SK-N-SH (cell line): ENCODE measurements at regions not wholly inside any gene's neighbourhood (a gene's known extent, or its start where the extent isn't known, plus 50 kb on each side); places are given as distances from the start of the nearest gene placed in this dataset.
A peak's percentile ranks its signal among the peaks of the same experiment; 100 is the strongest.

ENCODE experiments used
- CTCF ChIA-PET: fragments of 300-600, 350-600 bp; formaldehyde crosslinking; extraction: SDS; loops from one replicate; lab custom pipeline; 2021; lab: Yijun Ruan, JAX
- POLR2A ChIA-PET: fragments of 350-600 bp; sonication (Branson Sonifier 250); formaldehyde crosslinking; extraction: SDS; loops from one replicate; lab custom pipeline; 2020; ENCODE audit warnings: antibody characterized with exemption, inconsistent platforms; lab: Yijun Ruan, JAX
- DNase-seq: peaks from one replicate; pipeline ENCODE4 v3.0.0; 2012
- H2AFZ ChIP-seq: fragments of 200-600 bp; sonication (generic); 2 replicates; pipeline ENCODE4 v1.8.1; 2016; ENCODE audit warnings: antibody characterized with exemption, mild to moderate bottlenecking, low read depth
- H3F3A ChIP-seq: fragments of 200-600 bp; sonication (generic); replicated peaks from 2 replicates; pipeline ENCODE3; 2016; ENCODE audit warnings: antibody characterized with exemption, mild to moderate bottlenecking; ENCODE audit not compliant: insufficient read depth
- H3K27ac ChIP-seq, 2 experiments: fragments of 200-500 bp in 1 of 2; fragments of 200-600 bp in 1 of 2; sonication (Bioruptor generic) in 1 of 2; sonication (generic), shearing (Covaris generic) in 1 of 2; 2 replicates each; pipeline versions ENCODE4 v1.5.1 to v1.6.1; 2014 to 2016; ENCODE audit warnings: low read depth in 2 of 2, inconsistent platforms in 1 of 2, low read length in 1 of 2, mild to moderate bottlenecking in 1 of 2, mixed read lengths in 1 of 2
- H3K27me3 ChIP-seq: fragments of 200-600 bp; sonication (generic), shearing (Covaris generic); 2 replicates; pipeline ENCODE4 v1.6.1; 2016; ENCODE audit warnings: mixed run types; ENCODE audit not compliant: insufficient read depth
- H3K36me3 ChIP-seq, 2 experiments: fragments of 200-500 bp in 1 of 2; fragments of 200-600 bp in 1 of 2; sonication (Bioruptor generic) in 1 of 2; sonication (generic) in 1 of 2; replicated peaks in 1 of 2; 2 replicates each; pipeline versions ENCODE3 to v1.5.1; 2014 to 2016; ENCODE audit warnings: low read length in 1 of 2, mild to moderate bottlenecking in 1 of 2; ENCODE audit not compliant: insufficient read depth in 2 of 2, control insufficient read depth in 1 of 2
- H3K4me1 ChIP-seq, 2 experiments: fragments of 200-500 bp in 1 of 2; fragments of 200-600 bp in 1 of 2; sonication (Bioruptor generic) in 1 of 2; sonication (generic), shearing (Covaris generic) in 1 of 2; 2 replicates each; pipeline versions ENCODE4 v1.5.1 to v1.6.1; 2014 to 2016; ENCODE audit warnings: low read depth in 1 of 2, low read length in 1 of 2, mixed run types in 1 of 2; ENCODE audit not compliant: insufficient read depth in 2 of 2, control insufficient read depth in 1 of 2
- H3K4me2 ChIP-seq: fragments of 200-600 bp; sonication (generic), shearing (Covaris generic); 2 replicates; pipeline ENCODE4 v1.6.1; 2017; ENCODE audit warnings: mixed run types
- H3K4me3 ChIP-seq, 2 experiments: fragments of 200-500 bp in 1 of 2; fragments of 200-600 bp in 1 of 2; sonication (Bioruptor generic) in 1 of 2; sonication (generic), shearing (Covaris generic) in 1 of 2; 2 replicates each; pipeline versions ENCODE4 v1.5.1 to v1.8.1; 2014 to 2016; ENCODE audit warnings: low read depth in 2 of 2, inconsistent platforms in 1 of 2, low read length in 1 of 2, mild to moderate bottlenecking in 1 of 2, mixed read lengths in 1 of 2, moderate library complexity in 1 of 2
- H3K79me2 ChIP-seq: fragments of 200-600 bp; sonication (generic); 2 replicates; pipeline ENCODE4 v1.8.1; 2017; ENCODE audit warnings: mild to moderate bottlenecking; ENCODE audit not compliant: insufficient read depth
- H3K9ac ChIP-seq: fragments of 200-600 bp; sonication (generic); 2 replicates; pipeline ENCODE4 v1.6.1; 2017; ENCODE audit warnings: mixed run types
- H3K9me2 ChIP-seq: fragments of 200-600 bp; sonication (generic); 2 replicates; pipeline ENCODE4 v1.6.1; 2017; ENCODE audit warnings: mixed run types
- H3K9me3 ChIP-seq: fragments of 200-600 bp; sonication (generic); 2 replicates; pipeline ENCODE4 v1.6.1; 2017; ENCODE audit warnings: mixed run types, mild to moderate bottlenecking, moderate library complexity
- H4K20me1 ChIP-seq: fragments of 200-600 bp; sonication (generic); 2 replicates; pipeline ENCODE4 v1.6.1; 2017; ENCODE audit warnings: mild to moderate bottlenecking, mixed run types; ENCODE audit not compliant: insufficient read depth
- ELF1 ChIP-seq: IDR thresholded peaks from 2 replicates; pipeline ENCODE4 v1.4.0; 2012
- EP300 ChIP-seq, 2 experiments: IDR thresholded peaks; 2 replicates each; pipeline versions ENCODE4 v1.4.0 to v1.6.1; 2012; ENCODE audit warnings: borderline replicate concordance in 1 of 2, low read depth in 1 of 2, low read length in 1 of 2
- EZH2phosphoT487 ChIP-seq: fragments of 200-600 bp; sonication (generic); IDR thresholded peaks from 2 replicates; pipeline ENCODE4 v1.6.1; 2017; ENCODE audit warnings: low read depth, mixed run types, mild to moderate bottlenecking, antibody characterized with exemption, moderate library complexity, borderline replicate concordance
- FOSL2 ChIP-seq: IDR thresholded peaks from 2 replicates; pipeline ENCODE4 v1.4.0; 2012; ENCODE audit warnings: low read depth, mild to moderate bottlenecking, moderate library complexity, borderline replicate concordance
- FOXM1 ChIP-seq: IDR thresholded peaks from 2 replicates; pipeline ENCODE4 v1.4.0; 2012; ENCODE audit warnings: low read depth, mild to moderate bottlenecking
- GABPA ChIP-seq: IDR thresholded peaks from 2 replicates; pipeline ENCODE4 v1.4.0; 2012; ENCODE audit warnings: low read depth, mild to moderate bottlenecking
- GATA2 ChIP-seq: sonication (generic); formaldehyde crosslinking; IDR thresholded peaks from 2 replicates; pipeline ENCODE4 v1.5.0; 2020; ENCODE audit warnings: mild to moderate bottlenecking, missing genetic modification reagents
- IRF3 ChIP-seq: fragments of 150-350 bp; IDR thresholded peaks from 2 replicates; pipeline ENCODE4 v1.6.1; 2016; ENCODE audit warnings: mild to moderate bottlenecking, low read depth, low read length
- JUND ChIP-seq: IDR thresholded peaks from 2 replicates; pipeline ENCODE4 v1.4.0; 2012
- MAX ChIP-seq: IDR thresholded peaks from 2 replicates; pipeline ENCODE4 v1.4.0; 2012; ENCODE audit warnings: low read depth
- NFIC ChIP-seq: IDR thresholded peaks from 2 replicates; pipeline ENCODE4 v1.4.0; 2012; ENCODE audit warnings: borderline replicate concordance
- PBX3 ChIP-seq: IDR thresholded peaks from 2 replicates; pipeline ENCODE4; 2012
- POLR2AphosphoS5 ChIP-seq: IDR thresholded peaks from 2 replicates; pipeline ENCODE4 v1.6.1; 2012; ENCODE audit warnings: low read depth, low read length
- RCOR1 ChIP-seq: fragments of 150-350 bp; IDR thresholded peaks from 2 replicates; pipeline ENCODE4 v1.6.1; 2017; ENCODE audit warnings: antibody characterized with exemption, low read length
- RFX5 ChIP-seq: IDR thresholded peaks from 2 replicates; pipeline ENCODE4 v1.6.1; 2012; ENCODE audit warnings: mild to moderate bottlenecking, improper control_type of control experiment, low read length
- RXRA ChIP-seq: IDR thresholded peaks from 2 replicates; pipeline ENCODE4 v1.4.0; 2012; ENCODE audit warnings: low read depth, mild to moderate bottlenecking, borderline replicate concordance
- SIN3A ChIP-seq: IDR thresholded peaks from 2 replicates; pipeline ENCODE4 v1.6.1; 2012; ENCODE audit warnings: low read depth, mild to moderate bottlenecking, low read length, moderate library complexity, borderline replicate concordance
- TEAD4 ChIP-seq: IDR thresholded peaks from 2 replicates; pipeline ENCODE4 v1.4.0; 2012; ENCODE audit warnings: mild to moderate bottlenecking, borderline replicate concordance; ENCODE audit not compliant: insufficient read depth
- USF1 ChIP-seq: IDR thresholded peaks from 2 replicates; pipeline ENCODE4 v1.4.0; 2012; ENCODE audit warnings: low read depth, borderline replicate concordance
- USF2 ChIP-seq: fragments of 150-350 bp; IDR thresholded peaks from 2 replicates; pipeline ENCODE4 v1.6.1; 2017; ENCODE audit warnings: antibody characterized with exemption, low read length, low read depth, borderline replicate concordance
- YY1 ChIP-seq: IDR thresholded peaks from 2 replicates; pipeline ENCODE4 v1.4.0; 2012; ENCODE audit warnings: low read depth, mild to moderate bottlenecking
- WGBS: methylation state at CpG from one replicate; pipeline ENCODE4 v1.1.6; 2017; ENCODE audit warnings: low lambda C conversion rate; 5-methylcytosine and 5-hydroxymethylcytosine counted together

- TF ChIP-seq YY1 = no peak
- TF ChIP-seq MAX = no peak
These were observed 55.9 kb upstream of the SERP2 start (continued) for GRCh38 chr13:44317752-44318151.

- ChIA-PET CTCF (interaction anchor here (0.8 to 1.5 kb wide), 2 partner anchors 11 to 30 kb away, joined by 3 to 4 read pairs; no protein-coding TSS in a partner anchor), POLR2A (no interaction called here)
- no peaks in the 10 kb centered on the region for H3K79me2 ChIP-seq
- DNase-seq = no peak
- peaks cover 21% of the 10 kb centered on the region for H3F3A ChIP-seq
- H3K27me3 ChIP-seq = no peaks in the 10 kb centered on the region
- H3K4me2 ChIP-seq = peak overlapping the region; percentile 22; the same call in 1 of the 2 replicates
- TF ChIP-seq NFIC = no peak
- TF ChIP-seq GATA2 = no peak
- TF ChIP-seq IRF3 = no peak
- TF ChIP-seq PBX3 = peak; percentile 11; the same call in 1 of the 2 replicates
- no peak for TF ChIP-seq POLR2AphosphoS5
- TF ChIP-seq JUND = peak; percentile 30; the same call in 1 of the 2 replicates
- no peak for TF ChIP-seq RFX5
- TF ChIP-seq RXRA = no peak
- TF ChIP-seq FOSL2 = peak; percentile 16; the same call in 1 of the 2 replicates
- TF ChIP-seq, all 33 proteins: peak for 3
- Histone ChIP-seq H3K4me1 (peaks cover 3 to 12% of the 10 kb centered on the region in 2 experiments; a peak in 2 of 4 replicates), H3K9me2 (no peaks in the 10 kb centered on the region), H3K9me3 (no peaks in the 10 kb centered on the region), H3K36me3 (no peaks in the 10 kb centered on the region), H3K4me3 (no peak overlapping the region), H3K27ac (no peak overlapping the region), H2AFZ (no peak overlapping the region), H3K9ac (no peak overlapping the region), H4K20me1 (no peaks in the 10 kb centered on the region)
- 33% methylated on average over 3 of the region's 3 CpGs for WGBS
These were observed 55.5 kb upstream of the SERP2 start for GRCh38 chr13:44318161-44318560.

- Histone ChIP-seq H3K36me3 (no peaks in the 10 kb centered on the region), H3K9me2 (no peaks in the 10 kb centered on the region), H3F3A (peaks cover 4% of the 10 kb centered on the region), H3K27ac (no peak overlapping the region), H3K4me3 (no peak overlapping the region), H3K4me2 (no peak overlapping the region), H3K9ac (no peak overlapping the region), H3K4me1 (peaks cover 0 to 3% of the 10 kb centered on the region in 2 experiments; a peak in 1 of 4 replicates), H4K20me1 (no peaks in the 10 kb centered on the region), H3K27me3 (no peaks in the 10 kb centered on the region), H3K79me2 (no peaks in the 10 kb centered on the region), H2AFZ (no peak overlapping the region), H3K9me3 (no peaks in the 10 kb centered on the region)
- no peak for DNase-seq
- ChIA-PET POLR2A (no interaction called here), CTCF (no interaction called here)
- TF ChIP-seq SIN3A (no peak), MAX (no peak), USF2 (no peak), FOSL2 (no peak), GATA2 (no peak), ELF1 (no peak), GABPA (no peak), FOXM1 (no peak), TEAD4 (no peak), IRF3 (no peak), EZH2phosphoT487 (no peak), USF1 (no peak), EP300 (IDR thresholded peaks at IDR 0.05; ENCODE audit: borderline replicate concordance in 1 of 2, low read depth in 1 of 2, low read length in 1 of 2) (no peak), RCOR1 (no peak)
These were observed 53.0 kb upstream of the SERP2 start for GRCh38 chr13:44320611-44321010.
